Right atrium auricular region (tissue), 2 donors: ENCODE measurements at regions not wholly inside any gene's neighbourhood (a gene's known extent, or its start where the extent isn't known, plus 50 kb on each side); places are given as distances from the start of the nearest gene placed in this dataset.

ENCODE experiments used
- DNase-seq: peaks from one replicate; pipeline ENCODE4 v3.0.0-alpha.2; 2019; ENCODE audit warnings: low spot score
- H3K27ac ChIP-seq, 2 donors: fragments of 200-600 bp; sonication (generic); 1 replicate in 1 of 2; 2 replicates in 1 of 2; pipeline ENCODE4 v1.5.1; 2016 to 2019
- H3K27me3 ChIP-seq, 2 donors: fragments of 200-600 bp; sonication (generic); one replicate each; pipeline versions ENCODE4 v1.5.1 to v1.6.0; 2017 to 2019
- H3K36me3 ChIP-seq: fragments of 200-600 bp; sonication (generic); one replicate; pipeline ENCODE4 v1.5.1; 2016
- H3K4me1 ChIP-seq, 2 donors: fragments of 200-600 bp; sonication (generic); one replicate each; pipeline versions ENCODE4 v1.5.1 to v1.6.0; 2017 to 2019
- H3K4me3 ChIP-seq, 2 donors: fragments of 200-600 bp; sonication (generic); 1 replicate in 1 of 2; 2 replicates in 1 of 2; pipeline ENCODE4 v1.5.1; 2017 to 2019; ENCODE audit warnings: mild to moderate bottlenecking in 1 of 2, moderate library complexity in 1 of 2
- H3K9me3 ChIP-seq, 2 donors: fragments of 200-600 bp; sonication (generic); one replicate each; pipeline ENCODE4 v1.5.1; 2019
- CTCF ChIP-seq, 2 donors: fragments of 200-600 bp; sonication (generic); IDR thresholded peaks; one replicate each; pipeline ENCODE4 v1.5.1; 2019; ENCODE audit warnings: antibody characterized with exemption in 2 of 2

DNA sequence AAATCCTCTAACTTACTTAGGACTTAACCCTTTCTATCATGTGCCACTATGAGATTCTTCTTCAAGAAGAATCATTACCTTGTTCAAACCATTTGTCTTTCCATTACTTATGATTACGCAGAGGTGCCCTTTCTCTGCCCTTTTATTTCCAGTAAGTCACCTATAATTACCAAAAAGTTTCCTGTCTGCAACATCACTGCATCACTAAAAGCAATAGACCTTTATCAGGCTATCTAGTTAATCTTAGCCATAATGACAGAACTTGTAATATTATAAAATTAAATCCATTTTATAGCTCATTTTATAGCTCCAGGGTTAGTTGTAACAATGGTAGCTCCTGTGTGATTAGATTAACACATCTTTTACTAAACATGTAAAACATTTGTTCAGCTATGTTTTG lies 673.6 kb upstream of the PITX2 start:
- TF ChIP-seq CTCF (IDR thresholded peaks at IDR 0.05) = no peak
- Histone ChIP-seq H3K27me3 (no peaks in the 10 kb centered on the region), H3K27ac (no peak overlapping the region), H3K4me3 (no peak overlapping the region), H3K4me1 (no peaks in the 10 kb centered on the region), H3K9me3 (no peaks in the 10 kb centered on the region), H3K36me3 (no peaks in the 10 kb centered on the region)
- no peak for DNase-seq

- no peaks in the 10 kb centered on the region for H3K4me1 ChIP-seq
These were observed 680.9 kb upstream of the PITX2 start for GRCh38 chr4:111303806-111304205.

GRCh38 chr4:111323496-111323895 lies 700.6 kb upstream of the PITX2 start:
- Histone ChIP-seq H3K36me3 (no peaks in the 10 kb centered on the region), H3K9me3 (no peaks in the 10 kb centered on the region), H3K4me3 (no peak overlapping the region), H3K4me1 (no peaks in the 10 kb centered on the region), H3K27ac (no peak overlapping the region), H3K27me3 (no peaks in the 10 kb centered on the region)
- TF ChIP-seq CTCF (IDR thresholded peaks at IDR 0.05) = no peak
- DNase-seq = no peak

More at GRCh38 chr4:111303806-111304205, 680.9 kb upstream of the PITX2 start:
- DNase-seq = no peak
- no peak overlapping the region for H3K4me3 ChIP-seq
- H3K9me3 ChIP-seq = peaks cover 0 to 4% of the 10 kb centered on the region in 2 donors
- no peak for TF ChIP-seq CTCF (IDR thresholded peaks at IDR 0.05)
- H3K27me3 ChIP-seq = no peaks in the 10 kb centered on the region
- no peaks in the 10 kb centered on the region for H3K36me3 ChIP-seq
- no peak overlapping the region for H3K27ac ChIP-seq

- H3K9me3 ChIP-seq = no peaks in the 10 kb centered on the region
- DNase-seq = no peak
- H3K4me1 ChIP-seq = no peaks in the 10 kb centered on the region
- H3K36me3 ChIP-seq = no peaks in the 10 kb centered on the region
- no peak for TF ChIP-seq CTCF (IDR thresholded peaks at IDR 0.05)
- H3K4me3 ChIP-seq = no peak overlapping the region
- H3K27me3 ChIP-seq = no peaks in the 10 kb centered on the region
- no peak overlapping the region for H3K27ac ChIP-seq
These were observed 701.0 kb upstream of the PITX2 start for GRCh38 chr4:111323916-111324315.

DNA sequence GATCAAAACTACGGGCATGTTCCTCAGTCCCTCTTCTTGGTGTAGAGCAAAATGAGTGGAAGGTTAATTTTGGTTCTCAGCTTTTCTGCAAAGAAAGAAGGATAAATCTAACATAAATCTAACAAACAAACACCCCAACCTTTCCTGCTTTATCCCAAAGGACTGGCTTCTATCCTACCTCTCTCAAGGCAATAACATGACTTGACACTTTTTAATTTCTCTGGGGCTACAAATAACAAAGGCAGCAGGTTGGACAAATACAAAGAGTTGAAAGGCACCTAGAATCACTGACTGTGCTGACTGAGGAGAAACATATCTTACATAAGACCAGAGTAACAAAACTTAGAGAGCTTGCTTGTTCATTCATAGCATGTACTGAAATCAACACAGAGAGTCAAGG lies 703.6 kb upstream of the PITX2 start:
- no peak for TF ChIP-seq CTCF (IDR thresholded peaks at IDR 0.05)
- Histone ChIP-seq H3K9me3 (no peaks in the 10 kb centered on the region), H3K36me3 (no peaks in the 10 kb centered on the region), H3K27ac (no peak overlapping the region), H3K4me3 (no peak overlapping the region), H3K27me3 (no peaks in the 10 kb centered on the region), H3K4me1 (no peaks in the 10 kb centered on the region)
- DNase-seq = no peak

GRCh38 chr4:111330786-111331185 lies 707.9 kb upstream of the PITX2 start:
- DNase-seq = no peak
- Histone ChIP-seq H3K9me3 (no peaks in the 10 kb centered on the region), H3K27ac (no peak overlapping the region), H3K4me3 (no peak overlapping the region), H3K27me3 (no peaks in the 10 kb centered on the region), H3K36me3 (no peaks in the 10 kb centered on the region), H3K4me1 (no peaks in the 10 kb centered on the region)
- TF ChIP-seq CTCF (IDR thresholded peaks at IDR 0.05) = no peak
